ENCODE measurements at regions not wholly inside any gene's neighbourhood (a gene's known extent, or its start where the extent isn't known, plus 50 kb on each side); places are given as distances from the start of the nearest gene placed in this dataset.

DNA sequence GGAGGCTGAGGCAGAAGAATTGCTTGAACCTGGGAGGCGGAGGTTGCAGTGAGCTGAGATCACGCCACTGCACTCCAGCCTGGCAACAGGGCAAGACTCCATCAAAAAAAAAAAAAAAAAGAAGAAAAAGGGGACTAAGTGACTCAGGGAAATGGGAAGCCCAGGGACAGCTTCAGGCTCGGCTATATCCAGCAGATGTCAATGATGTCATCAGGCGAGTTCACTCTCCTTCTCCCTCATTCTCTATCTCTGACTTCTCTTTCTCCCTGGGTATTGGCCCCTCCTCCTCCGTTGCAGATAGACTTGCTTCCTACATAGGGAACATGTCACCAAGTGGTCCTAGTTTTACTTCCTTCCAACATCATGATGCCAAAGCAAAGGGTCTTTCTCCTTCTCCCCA lies 316.8 kb downstream of the TFAP2C start:
- no peaks in the 10 kb centered on the region for H3K36me3 ChIP-seq
- H3K4me1 ChIP-seq, result no peaks in the 10 kb centered on the region
- no peak for DNase-seq
- no peak overlapping the region for H3K4me3 ChIP-seq
- H3K9me3 ChIP-seq (replicated peaks), result no peaks in the 10 kb centered on the region
- TF ChIP-seq, protein P1, sequence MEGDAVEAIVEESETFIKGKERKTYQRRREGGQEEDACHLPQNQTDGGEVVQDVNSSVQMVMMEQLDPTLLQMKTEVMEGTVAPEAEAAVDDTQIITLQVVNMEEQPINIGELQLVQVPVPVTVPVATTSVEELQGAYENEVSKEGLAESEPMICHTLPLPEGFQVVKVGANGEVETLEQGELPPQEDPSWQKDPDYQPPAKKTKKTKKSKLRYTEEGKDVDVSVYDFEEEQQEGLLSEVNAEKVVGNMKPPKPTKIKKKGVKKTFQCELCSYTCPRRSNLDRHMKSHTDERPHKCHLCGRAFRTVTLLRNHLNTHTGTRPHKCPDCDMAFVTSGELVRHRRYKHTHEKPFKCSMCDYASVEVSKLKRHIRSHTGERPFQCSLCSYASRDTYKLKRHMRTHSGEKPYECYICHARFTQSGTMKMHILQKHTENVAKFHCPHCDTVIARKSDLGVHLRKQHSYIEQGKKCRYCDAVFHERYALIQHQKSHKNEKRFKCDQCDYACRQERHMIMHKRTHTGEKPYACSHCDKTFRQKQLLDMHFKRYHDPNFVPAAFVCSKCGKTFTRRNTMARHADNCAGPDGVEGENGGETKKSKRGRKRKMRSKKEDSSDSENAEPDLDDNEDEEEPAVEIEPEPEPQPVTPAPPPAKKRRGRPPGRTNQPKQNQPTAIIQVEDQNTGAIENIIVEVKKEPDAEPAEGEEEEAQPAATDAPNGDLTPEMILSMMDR (IDR thresholded peaks at IDR 0.05; ENCODE audit: borderline replicate concordance), result no peak
- intact Hi-C loops (cut with micrococcal nuclease), result no loop called here
- peaks cover 94% of the 10 kb centered on the region for H3K27me3 ChIP-seq (ENCODE audit: low read depth)
- no peak overlapping the region for H3K27ac ChIP-seq (replicated peaks)

DNA sequence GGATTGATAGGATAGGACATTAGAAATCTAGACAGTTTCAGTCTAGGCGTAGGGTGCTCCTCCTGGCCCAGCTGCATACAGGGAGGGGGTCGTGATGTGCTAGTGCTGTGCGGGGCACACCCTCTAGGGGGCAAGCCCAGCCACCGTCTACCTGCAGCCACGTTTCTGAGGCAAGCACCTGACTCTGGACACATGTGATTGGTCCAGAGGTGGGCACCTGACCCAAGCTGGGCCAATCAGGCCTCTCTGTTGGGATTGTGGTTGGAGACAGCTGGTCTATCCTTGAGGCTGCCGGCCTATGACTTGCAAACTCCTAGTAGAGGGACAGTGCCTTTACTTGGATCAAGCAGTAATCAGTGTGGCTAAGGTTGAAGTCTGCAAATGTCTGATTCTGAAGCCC lies 317.1 kb downstream of the BMP7 start:
- Histone ChIP-seq H3K4me3 (no peak overlapping the region), H3K27me3 (ENCODE audit: low read depth) (peaks cover 96% of the 10 kb centered on the region), H3K27ac (replicated peaks) (no peak overlapping the region), H3K36me3 (no peaks in the 10 kb centered on the region), H3K9me3 (replicated peaks) (no peaks in the 10 kb centered on the region), H3K4me1 (no peaks in the 10 kb centered on the region)
- no peak for DNase-seq
- TF ChIP-seq, protein P1 (IDR thresholded peaks at IDR 0.05; ENCODE audit: borderline replicate concordance), result no peak
- intact Hi-C loops (cut with micrococcal nuclease), result no loop called here

- Histone ChIP-seq H3K27ac (replicated peaks) (no peak overlapping the region), H3K9me3 (replicated peaks) (no peaks in the 10 kb centered on the region), H3K36me3 (no peaks in the 10 kb centered on the region), H3K4me3 (no peak overlapping the region), H3K4me1 (no peaks in the 10 kb centered on the region), H3K27me3 (ENCODE audit: low read depth) (peaks cover 97% of the 10 kb centered on the region)
- intact Hi-C loops (cut with micrococcal nuclease), result no loop called here
- TF ChIP-seq, protein P1 (IDR thresholded peaks at IDR 0.05; ENCODE audit: borderline replicate concordance), result no peak
- DNase-seq, result no peak
Measured at GRCh38 chr20:56952258-56953047, 314.0 kb downstream of the BMP7 start.

- Histone ChIP-seq H3K9me3 (replicated peaks) (no peaks in the 10 kb centered on the region), H3K27ac (replicated peaks) (no peak overlapping the region), H3K36me3 (no peaks in the 10 kb centered on the region), H3K4me3 (no peak overlapping the region), H3K27me3 (ENCODE audit: low read depth) (peaks cover 97% of the 10 kb centered on the region), H3K4me1 (no peaks in the 10 kb centered on the region)
- intact Hi-C loops (cut with micrococcal nuclease), result no loop called here
- TF ChIP-seq, protein P1 (IDR thresholded peaks at IDR 0.05; ENCODE audit: borderline replicate concordance), result no peak
- no peak for DNase-seq
Measured at GRCh38 chr20:56953048-56953586, 313.3 kb downstream of the BMP7 start.

- DNase-seq, result no peak
- Histone ChIP-seq H3K9me3 (replicated peaks) (no peaks in the 10 kb centered on the region), H3K4me3 (no peak overlapping the region), H3K36me3 (no peaks in the 10 kb centered on the region), H3K27me3 (ENCODE audit: low read depth) (peaks cover 97% of the 10 kb centered on the region), H3K4me1 (no peaks in the 10 kb centered on the region), H3K27ac (replicated peaks) (no peak overlapping the region)
- TF ChIP-seq, protein P1 (IDR thresholded peaks at IDR 0.05; ENCODE audit: borderline replicate concordance), result no peak
- intact Hi-C loops (cut with micrococcal nuclease), result no loop called here
Measured at GRCh38 chr20:56954797-56955196, 311.6 kb downstream of the BMP7 start.
